Upper lobe of right lung (tissue), 1 donor: ENCODE measurements at regions not wholly inside any gene's neighbourhood (a gene's known extent, or its start where the extent isn't known, plus 50 kb on each side); places are given as distances from the start of the nearest gene placed in this dataset.

Experiments used
- ATAC-seq: fragments of 200-7000 bp; cut with Tn5 transposase; one replicate; pipeline ENCODE4 v1.9.1; 2020; ENCODE audit warnings: mild to moderate bottlenecking, moderate library complexity
- DNase-seq: peaks from one replicate; pipeline ENCODE4 v3.0.0-alpha.2; 2020
- H3K27ac ChIP-seq: fragments of 200-600 bp; one replicate; pipeline ENCODE4 v1.8.0; 2022
- H3K27me3 ChIP-seq: fragments of 200-600 bp; one replicate; pipeline ENCODE4 v1.8.0; 2022; ENCODE audit warnings: mild to moderate bottlenecking
- H3K36me3 ChIP-seq: fragments of 200-600 bp; one replicate; pipeline ENCODE4 v1.8.0; 2022
- H3K4me1 ChIP-seq: fragments of 200-600 bp; one replicate; pipeline ENCODE4 v1.8.0; 2022
- H3K4me3 ChIP-seq: fragments of 200-600 bp; one replicate; pipeline ENCODE4 v1.8.0; 2022; ENCODE audit warnings: mild to moderate bottlenecking
- H3K9me3 ChIP-seq: fragments of 200-600 bp; one replicate; pipeline ENCODE4 v1.8.0; 2022
- CTCF ChIP-seq: fragments of 200-600 bp; IDR thresholded peaks from one replicate; pipeline ENCODE4 v1.8.0; 2022; ENCODE audit warnings: antibody characterized with exemption
- intact Hi-C: fragments of 100-400 bp; cut with DNase I; formaldehyde crosslinking; loops from one replicate; pipeline ENCODE4 v1.11.0; 2022
- donor health status: DM: no; HTN: yes; CAD: no; lungs with severe emphysema.

- no peak for TF ChIP-seq CTCF
- H3K9me3 ChIP-seq = no peaks in the 10 kb centered on the region
- intact Hi-C loops = no loop called here
- H3K27ac ChIP-seq = no peak overlapping the region
- DNase-seq (no peak), ATAC-seq (no peak)
- H3K36me3 ChIP-seq = no peaks in the 10 kb centered on the region
- no peaks in the 10 kb centered on the region for H3K4me1 ChIP-seq
- H3K4me3 ChIP-seq = no peak overlapping the region
- no peaks in the 10 kb centered on the region for H3K27me3 ChIP-seq
Measured at GRCh38 chr18:55912071-55912470, 324.1 kb upstream of the TCF4 start.

DNA sequence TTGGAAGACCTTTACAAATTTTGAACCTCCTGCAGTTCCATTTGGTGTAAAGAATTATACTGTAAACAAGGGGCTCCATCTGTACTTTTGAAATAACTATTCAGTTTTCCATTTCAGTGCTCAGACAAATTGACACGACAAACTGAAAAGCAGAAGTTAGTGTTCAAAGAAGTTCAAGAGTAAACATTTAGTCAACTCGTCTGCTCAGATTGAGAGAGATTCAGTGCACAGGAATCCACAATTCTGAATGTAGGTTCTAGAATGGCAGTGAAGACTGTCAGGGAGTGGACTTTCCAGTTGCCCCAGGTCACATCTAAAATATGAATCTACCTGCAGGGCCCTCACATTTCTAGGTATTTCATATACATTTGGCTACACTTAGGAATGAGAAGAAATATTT is 322.3 kb upstream of the TCF4 start:
- DNase-seq (no peak), ATAC-seq (no peak)
- H3K9me3 ChIP-seq = no peaks in the 10 kb centered on the region
- no peaks in the 10 kb centered on the region for H3K36me3 ChIP-seq
- no peak overlapping the region for H3K4me3 ChIP-seq
- H3K27ac ChIP-seq = no peak overlapping the region
- intact Hi-C loops = no loop called here
- H3K27me3 ChIP-seq = no peaks in the 10 kb centered on the region
- no peaks in the 10 kb centered on the region for H3K4me1 ChIP-seq
- TF ChIP-seq CTCF = no peak

- no peaks in the 10 kb centered on the region for H3K36me3 ChIP-seq
Measured at GRCh38 chr18:55908901-55909366, 320.9 kb upstream of the TCF4 start.

GRCh38 chr18:55907453-55908175 is 319.6 kb upstream of the TCF4 start:
- DNase-seq (no peak), ATAC-seq (no peak)
- H3K27me3 ChIP-seq = no peaks in the 10 kb centered on the region
- no peak overlapping the region for H3K27ac ChIP-seq
- intact Hi-C loops = no loop called here
- no peak for TF ChIP-seq CTCF
- no peaks in the 10 kb centered on the region for H3K4me1 ChIP-seq
- no peak overlapping the region for H3K4me3 ChIP-seq
- no peaks in the 10 kb centered on the region for H3K9me3 ChIP-seq
- H3K36me3 ChIP-seq = no peaks in the 10 kb centered on the region

More at GRCh38 chr18:55908901-55909366, 320.9 kb upstream of the TCF4 start:
- DNase-seq (no peak), ATAC-seq (no peak)
- Histone ChIP-seq H3K27ac (no peak overlapping the region), H3K4me1 (no peaks in the 10 kb centered on the region), H3K27me3 (no peaks in the 10 kb centered on the region), H3K4me3 (no peak overlapping the region), H3K9me3 (no peaks in the 10 kb centered on the region)
- intact Hi-C loops = no loop called here
- no peak for TF ChIP-seq CTCF

- DNase-seq = no peak
- Histone ChIP-seq H3K27ac (no peak overlapping the region), H3K4me3 (no peak overlapping the region), H3K27me3 (no peaks in the 10 kb centered on the region), H3K4me1 (no peaks in the 10 kb centered on the region), H3K9me3 (no peaks in the 10 kb centered on the region), H3K36me3 (no peaks in the 10 kb centered on the region)
- intact Hi-C loops = no loop called here
- TF ChIP-seq CTCF = no peak
- ATAC-seq = no peak
Measured at GRCh38 chr18:55906536-55906935, 318.5 kb upstream of the TCF4 start.
